Esophagus squamous epithelium (tissue), 5 donors: ENCODE measurements at regions not wholly inside any gene's neighbourhood (a gene's known extent, or its start where the extent isn't known, plus 50 kb on each side); places are given as distances from the start of the nearest gene placed in this dataset.
"Not testable (repeated sequence)": the region's sequence is repeated elsewhere in the genome, so short reads cannot be mapped to it uniquely, and the experiment has no call there.

Experiments used
- DNase-seq: peaks from one replicate; lab custom pipeline; 2025; lab: John Stamatoyannopoulos, UW
- H3K27ac ChIP-seq, 4 donors: fragments of 200-600 bp; sonication (generic); one replicate each; pipeline ENCODE4 v1.5.1; 2016 to 2019; ENCODE audit warnings: mild to moderate bottlenecking in 1 of 4
- H3K27me3 ChIP-seq, 4 donors: fragments of 200-600 bp; sonication (generic); 1 replicate in 3 of 4; 2 replicates in 1 of 4; pipeline versions ENCODE4 v1.5.1 to v1.6.0; 2017 to 2021; ENCODE audit warnings: antibody characterized with exemption in 1 of 4
- H3K36me3 ChIP-seq, 3 donors: fragments of 200-600 bp; sonication (generic); one replicate each; pipeline ENCODE4 v1.5.1; 2016 to 2019
- H3K4me1 ChIP-seq, 3 donors: fragments of 200-600 bp; sonication (generic); one replicate each; pipeline ENCODE4 v1.5.1; 2017 to 2019
- H3K4me3 ChIP-seq, 4 donors: fragments of 200-600 bp; sonication (generic); 1 replicate in 3 of 4; 2 replicates in 1 of 4; pipeline ENCODE4 v1.5.1; 2016 to 2019; ENCODE audit warnings: mild to moderate bottlenecking in 2 of 4, moderate library complexity in 1 of 4
- H3K9me3 ChIP-seq, 3 donors: fragments of 200-600 bp; sonication (generic); one replicate each; pipeline ENCODE4 v1.5.1; 2016 to 2019
- CTCF ChIP-seq, 6 experiments: fragments of 450-650 bp in 4 of 6; fragments of 200-600 bp in 2 of 6; sonication (generic) in 2 of 6; IDR thresholded peaks; one replicate each; pipeline ENCODE4 v1.5.1; 2016 to 2019; ENCODE audit warnings: antibody characterized with exemption in 6 of 6, mild to moderate bottlenecking in 4 of 6, moderate library complexity in 4 of 6
- POLR2A ChIP-seq, 4 donors: fragments of 450-650 bp; IDR thresholded peaks; one replicate each; pipeline ENCODE4 v1.6.1; 2017; ENCODE audit warnings: antibody characterized with exemption in 4 of 4, mild to moderate bottlenecking in 4 of 4, moderate library complexity in 3 of 4
- WGBS, 2 donors: methylation state at CpG; one replicate each; pipeline ENCODE4 v1.1.5; 2018; 5-methylcytosine and 5-hydroxymethylcytosine counted together
- intact Hi-C: fragments of 100-400 bp; cut with DNase I; formaldehyde crosslinking; loops from one replicate; pipeline ENCODE4 v1.15.0; 2022
- donor health status: DM: yes; HTN: yes; CAD: no.

GRCh38 chr5:98318386-98318785 is 455.1 kb upstream of the RGMB start:
- Histone ChIP-seq H3K4me3 (no peak overlapping the region), H3K9me3 (no peaks in the 10 kb centered on the region), H3K27ac (no peak overlapping the region), H3K36me3 (no peaks in the 10 kb centered on the region), H3K4me1 (no peaks in the 10 kb centered on the region), H3K27me3 (no peaks in the 10 kb centered on the region)
- intact Hi-C loops, result no loop called here
- TF ChIP-seq POLR2A (IDR thresholded peaks at IDR 0.05), result no peak
- TF ChIP-seq CTCF (IDR thresholded peaks at IDR 0.05), result no peak
- DNase-seq, result no peak

GRCh38 chr5:98319299-98320011 is 454.0 kb upstream of the RGMB start:
- no peak for TF ChIP-seq CTCF (IDR thresholded peaks at IDR 0.05)
- no peak for TF ChIP-seq POLR2A (IDR thresholded peaks at IDR 0.05)
- Histone ChIP-seq H3K4me3 (no peak overlapping the region), H3K9me3 (no peaks in the 10 kb centered on the region), H3K4me1 (no peaks in the 10 kb centered on the region), H3K27ac (no peak overlapping the region), H3K36me3 (no peaks in the 10 kb centered on the region), H3K27me3 (no peaks in the 10 kb centered on the region)
- intact Hi-C loops, result no loop called here
- no peak for DNase-seq
- WGBS, 2 donors, result 80 to 84% methylated on average over 7 of the region's 7 CpGs

GRCh38 chr5:98320343-98320742 is 453.1 kb upstream of the RGMB start:
- WGBS, 2 donors, result 29 to 54% methylated on average over 2 of the region's 2 CpGs
- H3K4me3 ChIP-seq, result no peak overlapping the region
- no peaks in the 10 kb centered on the region for H3K27me3 ChIP-seq
- intact Hi-C loops, result no loop called here
- H3K27ac ChIP-seq, result no peak overlapping the region
- TF ChIP-seq POLR2A (IDR thresholded peaks at IDR 0.05), result no peak
- TF ChIP-seq CTCF (IDR thresholded peaks at IDR 0.05), result no peak
- no peaks in the 10 kb centered on the region for H3K9me3 ChIP-seq
- DNase-seq, result no peak
- no peaks in the 10 kb centered on the region for H3K36me3 ChIP-seq
- no peaks in the 10 kb centered on the region for H3K4me1 ChIP-seq

GRCh38 chr5:98321361-98321760 is 452.1 kb upstream of the RGMB start:
- no peak for DNase-seq
- H3K27me3 ChIP-seq, result no peaks in the 10 kb centered on the region
- no peak for TF ChIP-seq POLR2A (IDR thresholded peaks at IDR 0.05)
- TF ChIP-seq CTCF (IDR thresholded peaks at IDR 0.05), result no peak
- H3K27ac ChIP-seq, result no peak overlapping the region
- H3K4me1 ChIP-seq, result no peaks in the 10 kb centered on the region
- WGBS, 2 donors, result 78 to 83% methylated on average over 3 of the region's 3 CpGs
- H3K9me3 ChIP-seq, result no peaks in the 10 kb centered on the region
- no peaks in the 10 kb centered on the region for H3K36me3 ChIP-seq
- no peak overlapping the region for H3K4me3 ChIP-seq
- intact Hi-C loops, result no loop called here

GRCh38 chr5:98325187-98325586 is 448.3 kb upstream of the RGMB start:
- H3K4me3 ChIP-seq, H3K27ac ChIP-seq, H3K27me3 ChIP-seq, intact Hi-C loops, H3K9me3 ChIP-seq, H3K36me3 ChIP-seq, H3K4me1 ChIP-seq, DNase-seq: not testable (repeated sequence)
- 67 to 69% methylated on average over 3 of the region's 3 CpGs for WGBS, 2 donors

- no peak for TF ChIP-seq POLR2A (IDR thresholded peaks at IDR 0.05)
- no peak for TF ChIP-seq CTCF (IDR thresholded peaks at IDR 0.05)
- Histone ChIP-seq H3K27me3 (no peaks in the 10 kb centered on the region), H3K4me3 (no peak overlapping the region), H3K9me3 (no peaks in the 10 kb centered on the region), H3K27ac (no peak overlapping the region), H3K36me3 (no peaks in the 10 kb centered on the region), H3K4me1 (no peaks in the 10 kb centered on the region)
- intact Hi-C loops, result no loop called here
- no peak for DNase-seq
Observed at GRCh38 chr5:98328015-98328414, 445.4 kb upstream of the RGMB start.
